Loucy (cell line): ENCODE measurements at regions not wholly inside any gene's neighbourhood (a gene's known extent, or its start where the extent isn't known, plus 50 kb on each side); places are given as distances from the start of the nearest gene placed in this dataset.

Experiments used
- H2AFZ ChIP-seq: fragments of 200-600 bp; sonication (generic); 2 replicates; pipeline ENCODE4 v1.6.0; 2016; ENCODE audit warnings: antibody characterized with exemption, mild to moderate bottlenecking, low read length, moderate library complexity
- H3F3A ChIP-seq: fragments of 200-600 bp; 2 replicates; pipeline ENCODE4 v1.6.0; 2016; ENCODE audit warnings: antibody characterized with exemption, low read depth, mild to moderate bottlenecking
- H3K27me3 ChIP-seq: fragments of 200-600 bp; sonication (generic); 2 replicates; pipeline ENCODE4 v1.6.1; 2014; ENCODE audit warnings: low read length, mild to moderate bottlenecking; ENCODE audit not compliant: insufficient read depth, poor library complexity, severe bottlenecking
- H3K36me3 ChIP-seq: fragments of 200-600 bp; sonication (generic); 2 replicates; pipeline ENCODE4 v1.6.1; 2016; ENCODE audit warnings: low read length; ENCODE audit not compliant: insufficient read depth
- H3K4me1 ChIP-seq: fragments of 200-600 bp; sonication (generic); 2 replicates; pipeline ENCODE4 v1.5.1; 2014; ENCODE audit warnings: low read length, mild to moderate bottlenecking; ENCODE audit not compliant: insufficient read depth, poor library complexity, severe bottlenecking
- H3K4me2 ChIP-seq: fragments of 200-600 bp; sonication (generic); 2 replicates; pipeline ENCODE4 v1.6.0; 2014; ENCODE audit warnings: antibody characterized with exemption, low read length, low read depth, mild to moderate bottlenecking; ENCODE audit not compliant: poor library complexity, severe bottlenecking
- H3K4me3 ChIP-seq: fragments of 200-600 bp; sonication (generic); 2 replicates; pipeline ENCODE4 v1.5.1; 2014; ENCODE audit warnings: low read length, mild to moderate bottlenecking, mixed read lengths; ENCODE audit not compliant: poor library complexity, severe bottlenecking
- H3K79me2 ChIP-seq: fragments of 200-600 bp; sonication (generic); 2 replicates; pipeline ENCODE4 v1.6.1; 2014; ENCODE audit warnings: low read length; ENCODE audit not compliant: insufficient read depth
- H3K9ac ChIP-seq: fragments of 200-600 bp; sonication (generic); 2 replicates; pipeline ENCODE4 v1.6.0; 2014; ENCODE audit warnings: mild to moderate bottlenecking, low read depth, low read length, moderate library complexity; ENCODE audit not compliant: poor library complexity, severe bottlenecking
- H3K9me2 ChIP-seq: fragments of 200-600 bp; sonication (generic); replicated peaks from 2 replicates; pipeline ENCODE4 v1.6.1; 2016; ENCODE audit warnings: low read depth, low read length, mixed read lengths
- H3K9me3 ChIP-seq: fragments of 200-600 bp; sonication (generic); 2 replicates; pipeline ENCODE4 v1.6.1; 2014; ENCODE audit warnings: mild to moderate bottlenecking, antibody characterized with exemption, low read length, low read depth; ENCODE audit not compliant: insufficient read depth
- H4K20me1 ChIP-seq: fragments of 200-600 bp; sonication (generic); 2 replicates; pipeline ENCODE4 v1.6.0; 2014; ENCODE audit warnings: antibody characterized with exemption, low read length, mild to moderate bottlenecking; ENCODE audit not compliant: insufficient read depth, poor library complexity, severe bottlenecking
- CTCF ChIP-seq: fragments of 200-600 bp; sonication (generic); conservative IDR thresholded peaks from 2 replicates; pipeline ENCODE4 v1.5.1; 2014; ENCODE audit warnings: mild to moderate bottlenecking, antibody characterized with exemption, low read length
- EZH2phosphoT487 ChIP-seq: fragments of 200-600 bp; IDR thresholded peaks from 2 replicates; pipeline ENCODE4 v1.6.1; 2018; ENCODE audit warnings: antibody characterized with exemption, mild to moderate bottlenecking, moderate library complexity, borderline replicate concordance

GRCh38 chr12:58463051-58463450, 457.3 kb downstream of the LRIG3 start:
- Histone ChIP-seq H3F3A (no peaks in the 10 kb centered on the region), H3K9ac (no peak overlapping the region), H3K9me3 (no peaks in the 10 kb centered on the region), H3K36me3 (no peaks in the 10 kb centered on the region), H3K9me2 (no peaks in the 10 kb centered on the region), H4K20me1 (no peaks in the 10 kb centered on the region), H2AFZ (no peak overlapping the region), H3K79me2 (no peaks in the 10 kb centered on the region), H3K4me3 (no peak overlapping the region), H3K4me1 (no peaks in the 10 kb centered on the region), H3K27me3 (no peaks in the 10 kb centered on the region), H3K4me2 (no peak overlapping the region)
- TF ChIP-seq EZH2phosphoT487 (no peak), CTCF (no peak)

- TF ChIP-seq EZH2phosphoT487 = no peak
- TF ChIP-seq CTCF = no peak
- no peaks in the 10 kb centered on the region for H3K36me3 ChIP-seq
These were observed 454.9 kb downstream of the LRIG3 start for GRCh38 chr12:58465418-58465817.

GRCh38 chr12:58470266-58471010, 449.9 kb downstream of the LRIG3 start:
- H3K79me2 ChIP-seq = no peaks in the 10 kb centered on the region
- H3K9me2 ChIP-seq = no peaks in the 10 kb centered on the region
- no peak overlapping the region for H2AFZ ChIP-seq
- no peak overlapping the region for H3K4me3 ChIP-seq
- H3F3A ChIP-seq = no peaks in the 10 kb centered on the region
- H3K9me3 ChIP-seq = no peaks in the 10 kb centered on the region
- no peaks in the 10 kb centered on the region for H4K20me1 ChIP-seq
- no peak overlapping the region for H3K9ac ChIP-seq
- no peaks in the 10 kb centered on the region for H3K4me1 ChIP-seq
- H3K4me2 ChIP-seq = no peak overlapping the region
- no peaks in the 10 kb centered on the region for H3K36me3 ChIP-seq
- TF ChIP-seq CTCF = no peak
- no peak for TF ChIP-seq EZH2phosphoT487
- no peaks in the 10 kb centered on the region for H3K27me3 ChIP-seq

More at GRCh38 chr12:58465418-58465817, 454.9 kb downstream of the LRIG3 start:
- no peaks in the 10 kb centered on the region for H3K9me3 ChIP-seq
- H3K9ac ChIP-seq = no peak overlapping the region
- H3F3A ChIP-seq = no peaks in the 10 kb centered on the region
- H3K4me2 ChIP-seq = no peak overlapping the region
- no peaks in the 10 kb centered on the region for H3K9me2 ChIP-seq
- no peaks in the 10 kb centered on the region for H3K4me1 ChIP-seq
- H3K4me3 ChIP-seq = no peak overlapping the region
- no peaks in the 10 kb centered on the region for H3K27me3 ChIP-seq
- no peaks in the 10 kb centered on the region for H4K20me1 ChIP-seq
- H2AFZ ChIP-seq = no peak overlapping the region
- H3K79me2 ChIP-seq = no peaks in the 10 kb centered on the region
